SK-N-SH treated with all-trans-retinoic acid at 6 μM for 48 hours (cell line): ENCODE measurements at regions not wholly inside any gene's neighbourhood (a gene's known extent, or its start where the extent isn't known, plus 50 kb on each side); places are given as distances from the start of the nearest gene placed in this dataset.

ENCODE experiments used
- ARNTL ChIP-seq: fragments of 450-650 bp; formaldehyde crosslinking; IDR thresholded peaks from 2 replicates; pipeline ENCODE4 v1.5.0; 2020; ENCODE audit warnings: low read depth, mild to moderate bottlenecking, moderate library complexity, borderline replicate concordance
- OSR1 ChIP-seq: fragments of 250-450 bp; sonication (Bioruptor Pico); IDR thresholded peaks from 2 replicates; pipeline ENCODE4 v1.8.0; 2022; ENCODE audit warnings: moderate library complexity, mild to moderate bottlenecking, inconsistent platforms
- RARB ChIP-seq: fragments of 250-450 bp; sonication (Bioruptor Pico); IDR thresholded peaks from 2 replicates; pipeline ENCODE4 v1.8.0; 2021; ENCODE audit warnings: mild to moderate bottlenecking, moderate library complexity
- SNAI2 ChIP-seq: fragments of 250-450 bp; sonication (Bioruptor Pico); IDR thresholded peaks from 2 replicates; pipeline ENCODE4 v1.5.0; 2020; ENCODE audit warnings: mild to moderate bottlenecking, moderate library complexity
- TCF4 ChIP-seq: fragments of 250-450 bp; sonication (Bioruptor Pico); IDR thresholded peaks from 2 replicates; pipeline ENCODE4 v1.8.0; 2021; ENCODE audit warnings: mild to moderate bottlenecking, moderate library complexity, borderline replicate concordance
- ZC3H10 ChIP-seq: fragments of 250-450 bp; sonication (Bioruptor Pico); IDR thresholded peaks from 2 replicates; pipeline ENCODE4 v1.5.1; 2021; ENCODE audit warnings: mild to moderate bottlenecking, moderate library complexity
- ZNF8 ChIP-seq: fragments of 450-650 bp; formaldehyde crosslinking; IDR thresholded peaks from 2 replicates; pipeline ENCODE4 v1.5.0; 2020; ENCODE audit warnings: mild to moderate bottlenecking, moderate library complexity
- TF ChIP-seq, protein P1 (sequence below): fragments of 250-450 bp; sonication (Bioruptor Pico); IDR thresholded peaks from 2 replicates; pipeline ENCODE4 v1.8.0; 2020; ENCODE audit warnings: mild to moderate bottlenecking, moderate library complexity, borderline replicate concordance
- TF ChIP-seq, protein P2 (sequence below): fragments of 250-450 bp; sonication (Bioruptor Pico); IDR thresholded peaks from 2 replicates; pipeline ENCODE4 v1.8.0; 2021; ENCODE audit warnings: low read depth, mild to moderate bottlenecking, moderate library complexity, borderline replicate concordance
- TF ChIP-seq, protein P3 (sequence below): fragments of 250-450 bp; sonication (Bioruptor Pico); IDR thresholded peaks from 2 replicates; pipeline ENCODE4 v1.5.1; 2021; ENCODE audit warnings: mild to moderate bottlenecking, moderate library complexity
- TF ChIP-seq, protein P4 (sequence below): fragments of 250-450 bp; sonication (Bioruptor Pico); IDR thresholded peaks from 2 replicates; pipeline ENCODE4 v1.5.1; 2020; ENCODE audit warnings: low read depth, mild to moderate bottlenecking, moderate library complexity

DNA sequence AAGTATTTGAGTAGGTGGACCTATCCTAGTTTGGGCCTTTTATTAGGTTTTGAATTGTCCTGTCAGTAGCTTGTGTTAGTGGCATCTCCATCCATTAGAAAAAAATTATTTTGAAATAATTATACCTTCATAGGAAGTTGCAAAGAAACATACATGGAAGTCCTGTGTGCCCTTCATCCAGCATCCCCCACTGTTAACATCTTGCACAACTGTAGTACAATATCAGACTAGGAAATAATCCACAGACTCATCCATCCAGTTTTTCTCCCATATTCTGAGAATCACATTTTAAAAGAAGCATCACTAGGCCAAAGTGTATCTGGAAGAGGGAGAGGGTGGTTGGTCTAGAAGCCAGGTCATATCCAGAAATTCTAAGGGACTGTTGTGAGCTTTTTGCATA is 155.5 kb upstream of the ROPN1 start:
- TF ChIP-seq ARNTL (CRISPR knock-in tag) (no peak), TCF4 (CRISPR knock-in tag) (no peak), SNAI2 (CRISPR knock-in tag) (no peak), RARB (no peak), OSR1 (CRISPR knock-in tag) (no peak), ZC3H10 (CRISPR knock-in tag) (no peak), ZNF8 (CRISPR knock-in tag) (no peak)
- TF ChIP-seq, protein P1, sequence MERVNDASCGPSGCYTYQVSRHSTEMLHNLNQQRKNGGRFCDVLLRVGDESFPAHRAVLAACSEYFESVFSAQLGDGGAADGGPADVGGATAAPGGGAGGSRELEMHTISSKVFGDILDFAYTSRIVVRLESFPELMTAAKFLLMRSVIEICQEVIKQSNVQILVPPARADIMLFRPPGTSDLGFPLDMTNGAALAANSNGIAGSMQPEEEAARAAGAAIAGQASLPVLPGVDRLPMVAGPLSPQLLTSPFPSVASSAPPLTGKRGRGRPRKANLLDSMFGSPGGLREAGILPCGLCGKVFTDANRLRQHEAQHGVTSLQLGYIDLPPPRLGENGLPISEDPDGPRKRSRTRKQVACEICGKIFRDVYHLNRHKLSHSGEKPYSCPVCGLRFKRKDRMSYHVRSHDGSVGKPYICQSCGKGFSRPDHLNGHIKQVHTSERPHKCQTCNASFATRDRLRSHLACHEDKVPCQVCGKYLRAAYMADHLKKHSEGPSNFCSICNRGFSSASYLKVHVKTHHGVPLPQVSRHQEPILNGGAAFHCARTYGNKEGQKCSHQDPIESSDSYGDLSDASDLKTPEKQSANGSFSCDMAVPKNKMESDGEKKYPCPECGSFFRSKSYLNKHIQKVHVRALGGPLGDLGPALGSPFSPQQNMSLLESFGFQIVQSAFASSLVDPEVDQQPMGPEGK (CRISPR knock-in tag), result no peak
- TF ChIP-seq, protein P2, sequence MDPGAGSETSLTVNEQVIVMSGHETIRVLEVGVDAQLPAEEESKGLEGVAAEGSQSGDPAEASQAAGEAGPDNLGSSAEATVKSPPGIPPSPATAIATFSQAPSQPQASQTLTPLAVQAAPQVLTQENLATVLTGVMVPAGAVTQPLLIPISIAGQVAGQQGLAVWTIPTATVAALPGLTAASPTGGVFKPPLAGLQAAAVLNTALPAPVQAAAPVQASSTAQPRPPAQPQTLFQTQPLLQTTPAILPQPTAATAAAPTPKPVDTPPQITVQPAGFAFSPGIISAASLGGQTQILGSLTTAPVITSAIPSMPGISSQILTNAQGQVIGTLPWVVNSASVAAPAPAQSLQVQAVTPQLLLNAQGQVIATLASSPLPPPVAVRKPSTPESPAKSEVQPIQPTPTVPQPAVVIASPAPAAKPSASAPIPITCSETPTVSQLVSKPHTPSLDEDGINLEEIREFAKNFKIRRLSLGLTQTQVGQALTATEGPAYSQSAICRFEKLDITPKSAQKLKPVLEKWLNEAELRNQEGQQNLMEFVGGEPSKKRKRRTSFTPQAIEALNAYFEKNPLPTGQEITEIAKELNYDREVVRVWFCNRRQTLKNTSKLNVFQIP (CRISPR knock-in tag), result no peak
- TF ChIP-seq, protein P3, sequence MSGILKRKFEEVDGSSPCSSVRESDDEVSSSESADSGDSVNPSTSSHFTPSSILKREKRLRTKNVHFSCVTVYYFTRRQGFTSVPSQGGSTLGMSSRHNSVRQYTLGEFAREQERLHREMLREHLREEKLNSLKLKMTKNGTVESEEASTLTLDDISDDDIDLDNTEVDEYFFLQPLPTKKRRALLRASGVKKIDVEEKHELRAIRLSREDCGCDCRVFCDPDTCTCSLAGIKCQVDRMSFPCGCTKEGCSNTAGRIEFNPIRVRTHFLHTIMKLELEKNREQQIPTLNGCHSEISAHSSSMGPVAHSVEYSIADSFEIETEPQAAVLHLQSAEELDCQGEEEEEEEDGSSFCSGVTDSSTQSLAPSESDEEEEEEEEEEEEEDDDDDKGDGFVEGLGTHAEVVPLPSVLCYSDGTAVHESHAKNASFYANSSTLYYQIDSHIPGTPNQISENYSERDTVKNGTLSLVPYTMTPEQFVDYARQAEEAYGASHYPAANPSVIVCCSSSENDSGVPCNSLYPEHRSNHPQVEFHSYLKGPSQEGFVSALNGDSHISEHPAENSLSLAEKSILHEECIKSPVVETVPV (CRISPR knock-in tag), result no peak
- TF ChIP-seq, protein P4, sequence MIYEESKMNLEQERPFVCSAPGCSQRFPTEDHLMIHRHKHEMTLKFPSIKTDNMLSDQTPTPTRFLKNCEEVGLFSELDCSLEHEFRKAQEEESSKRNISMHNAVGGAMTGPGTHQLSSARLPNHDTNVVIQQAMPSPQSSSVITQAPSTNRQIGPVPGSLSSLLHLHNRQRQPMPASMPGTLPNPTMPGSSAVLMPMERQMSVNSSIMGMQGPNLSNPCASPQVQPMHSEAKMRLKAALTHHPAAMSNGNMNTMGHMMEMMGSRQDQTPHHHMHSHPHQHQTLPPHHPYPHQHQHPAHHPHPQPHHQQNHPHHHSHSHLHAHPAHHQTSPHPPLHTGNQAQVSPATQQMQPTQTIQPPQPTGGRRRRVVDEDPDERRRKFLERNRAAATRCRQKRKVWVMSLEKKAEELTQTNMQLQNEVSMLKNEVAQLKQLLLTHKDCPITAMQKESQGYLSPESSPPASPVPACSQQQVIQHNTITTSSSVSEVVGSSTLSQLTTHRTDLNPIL (CRISPR knock-in tag), result no peak
